A673 (cell line): ENCODE measurements at regions not wholly inside any gene's neighbourhood (a gene's known extent, or its start where the extent isn't known, plus 50 kb on each side); places are given as distances from the start of the nearest gene placed in this dataset.

Experiments
- EZH2 ChIP-seq: fragments of 200-600 bp; sonication (generic); IDR thresholded peaks from 2 replicates; pipeline ENCODE4 v1.6.1; 2017; ENCODE audit warnings: borderline replicate concordance, low read depth, mild to moderate bottlenecking, mixed read lengths, antibody characterized with exemption, low read length; ENCODE audit not compliant: poor library complexity, severe bottlenecking
- TF ChIP-seq, protein P1 (sequence below): fragments of 300-800, 200-600 bp; sonication (generic); conservative IDR thresholded peaks from 2 replicates; pipeline ENCODE4 v1.5.1; 2017; ENCODE audit warnings: low read depth, mild to moderate bottlenecking, antibody characterized with exemption, low read length, moderate library complexity, mixed read lengths

DNA sequence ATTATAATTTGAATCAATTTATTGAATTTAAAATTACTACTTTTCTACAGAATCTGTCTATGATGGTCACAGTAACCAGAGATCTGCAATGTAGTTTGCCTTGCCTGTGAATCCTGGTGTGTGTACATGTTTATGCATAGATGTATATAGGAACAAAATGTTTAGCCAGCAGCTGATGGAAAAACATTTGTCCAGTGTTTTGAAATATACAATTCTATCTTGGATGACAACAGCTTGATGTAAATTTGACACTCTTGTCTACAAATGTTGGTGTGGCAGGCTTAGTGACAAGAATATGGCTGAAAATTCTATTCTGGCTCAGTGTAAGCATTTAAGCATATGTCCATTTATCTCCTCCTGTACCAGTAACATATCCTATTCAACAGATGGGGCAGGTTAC, 229.4 kb downstream of the RCHY1 start:
- TF ChIP-seq EZH2: no peak
- TF ChIP-seq, protein P1, sequence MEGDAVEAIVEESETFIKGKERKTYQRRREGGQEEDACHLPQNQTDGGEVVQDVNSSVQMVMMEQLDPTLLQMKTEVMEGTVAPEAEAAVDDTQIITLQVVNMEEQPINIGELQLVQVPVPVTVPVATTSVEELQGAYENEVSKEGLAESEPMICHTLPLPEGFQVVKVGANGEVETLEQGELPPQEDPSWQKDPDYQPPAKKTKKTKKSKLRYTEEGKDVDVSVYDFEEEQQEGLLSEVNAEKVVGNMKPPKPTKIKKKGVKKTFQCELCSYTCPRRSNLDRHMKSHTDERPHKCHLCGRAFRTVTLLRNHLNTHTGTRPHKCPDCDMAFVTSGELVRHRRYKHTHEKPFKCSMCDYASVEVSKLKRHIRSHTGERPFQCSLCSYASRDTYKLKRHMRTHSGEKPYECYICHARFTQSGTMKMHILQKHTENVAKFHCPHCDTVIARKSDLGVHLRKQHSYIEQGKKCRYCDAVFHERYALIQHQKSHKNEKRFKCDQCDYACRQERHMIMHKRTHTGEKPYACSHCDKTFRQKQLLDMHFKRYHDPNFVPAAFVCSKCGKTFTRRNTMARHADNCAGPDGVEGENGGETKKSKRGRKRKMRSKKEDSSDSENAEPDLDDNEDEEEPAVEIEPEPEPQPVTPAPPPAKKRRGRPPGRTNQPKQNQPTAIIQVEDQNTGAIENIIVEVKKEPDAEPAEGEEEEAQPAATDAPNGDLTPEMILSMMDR: no peak
